Gastroesophageal sphincter (tissue), 4 donors: ENCODE measurements at regions not wholly inside any gene's neighbourhood (a gene's known extent, or its start where the extent isn't known, plus 50 kb on each side); places are given as distances from the start of the nearest gene placed in this dataset.

Experiments
- ATAC-seq: fragments of 150-250 bp; one replicate; pipeline ENCODE4 v1.9.1; 2016; ENCODE audit warnings: mild to moderate bottlenecking, moderate library complexity
- H3K27ac ChIP-seq, 4 donors: fragments of 200-600 bp; sonication (generic) in 3 of 4; 1 replicate in 3 of 4; 2 replicates in 1 of 4; pipeline ENCODE4 v1.5.1; 2016 to 2019
- H3K27me3 ChIP-seq: fragments of 200-600 bp; sonication (generic); one replicate; pipeline ENCODE4 v1.5.1; 2019
- H3K36me3 ChIP-seq, 2 donors: fragments of 200-600 bp; sonication (generic); one replicate each; pipeline ENCODE4 v1.5.1; 2019; ENCODE audit warnings: control low read depth in 1 of 2
- H3K4me1 ChIP-seq, 3 donors: fragments of 200-600 bp; sonication (generic); 1 replicate in 2 of 3; 2 replicates in 1 of 3; pipeline ENCODE4 v1.5.1; 2016 to 2019; ENCODE audit warnings: control low read depth in 2 of 3
- H3K4me3 ChIP-seq, 2 donors: fragments of 200-600 bp; sonication (generic); one replicate each; pipeline ENCODE4 v1.5.1; 2019; ENCODE audit warnings: mild to moderate bottlenecking in 1 of 2, moderate library complexity in 1 of 2
- H3K9me3 ChIP-seq, 3 donors: fragments of 200-600 bp; sonication (generic); one replicate each; pipeline ENCODE4 v1.5.1; 2017 to 2019; ENCODE audit warnings: control low read depth in 2 of 3
- EP300 ChIP-seq: sonication (generic); formaldehyde crosslinking; IDR thresholded peaks from one replicate; pipeline ENCODE4 v1.6.1; 2017; ENCODE audit warnings: antibody characterized with exemption, mild to moderate bottlenecking
- POLR2A ChIP-seq, 2 donors: fragments of 450-650 bp; IDR thresholded peaks; one replicate each; pipeline ENCODE4 v1.6.1; 2017; ENCODE audit warnings: antibody characterized with exemption in 2 of 2, mild to moderate bottlenecking in 2 of 2, moderate library complexity in 1 of 2
- POLR2AphosphoS5 ChIP-seq: sonication (generic); formaldehyde crosslinking; IDR thresholded peaks from one replicate; pipeline ENCODE4 v1.6.1; 2017; ENCODE audit warnings: antibody characterized with exemption
- WGBS, 2 donors: methylation state at CpG; one replicate each; pipeline ENCODE4 v1.1.5; 2018; ENCODE audit warnings: low coverage in 1 of 2; 5-methylcytosine and 5-hydroxymethylcytosine counted together
- TF ChIP-seq, protein P1 (sequence below), 4 experiments: fragments of 200-600 bp in 2 of 4; fragments of 450-650 bp in 2 of 4; sonication (generic) in 1 of 4; IDR thresholded peaks; one replicate each; pipeline ENCODE4 v1.5.1; 2017 to 2019; ENCODE audit warnings: antibody characterized with exemption in 4 of 4, mild to moderate bottlenecking in 2 of 4, moderate library complexity in 2 of 4

GRCh38 chr5:174996941-174997340, 272.6 kb downstream of the MSX2 start:
- H3K4me3 ChIP-seq, result no peak overlapping the region
- H3K27ac ChIP-seq, result no peak overlapping the region
- H3K9me3 ChIP-seq, result peaks cover 0 to 19% (median 0%) of the 10 kb centered on the region in 3 donors
- no peak for TF ChIP-seq POLR2A (IDR thresholded peaks at IDR 0.05)
- no peak for TF ChIP-seq EP300
- no peak for TF ChIP-seq POLR2AphosphoS5
- TF ChIP-seq, protein P1, sequence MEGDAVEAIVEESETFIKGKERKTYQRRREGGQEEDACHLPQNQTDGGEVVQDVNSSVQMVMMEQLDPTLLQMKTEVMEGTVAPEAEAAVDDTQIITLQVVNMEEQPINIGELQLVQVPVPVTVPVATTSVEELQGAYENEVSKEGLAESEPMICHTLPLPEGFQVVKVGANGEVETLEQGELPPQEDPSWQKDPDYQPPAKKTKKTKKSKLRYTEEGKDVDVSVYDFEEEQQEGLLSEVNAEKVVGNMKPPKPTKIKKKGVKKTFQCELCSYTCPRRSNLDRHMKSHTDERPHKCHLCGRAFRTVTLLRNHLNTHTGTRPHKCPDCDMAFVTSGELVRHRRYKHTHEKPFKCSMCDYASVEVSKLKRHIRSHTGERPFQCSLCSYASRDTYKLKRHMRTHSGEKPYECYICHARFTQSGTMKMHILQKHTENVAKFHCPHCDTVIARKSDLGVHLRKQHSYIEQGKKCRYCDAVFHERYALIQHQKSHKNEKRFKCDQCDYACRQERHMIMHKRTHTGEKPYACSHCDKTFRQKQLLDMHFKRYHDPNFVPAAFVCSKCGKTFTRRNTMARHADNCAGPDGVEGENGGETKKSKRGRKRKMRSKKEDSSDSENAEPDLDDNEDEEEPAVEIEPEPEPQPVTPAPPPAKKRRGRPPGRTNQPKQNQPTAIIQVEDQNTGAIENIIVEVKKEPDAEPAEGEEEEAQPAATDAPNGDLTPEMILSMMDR (IDR thresholded peaks at IDR 0.05), result no peak
- WGBS, 2 donors, result 67 to 78% methylated on average over 2 to 4 of the region's 4 CpGs
- H3K4me1 ChIP-seq, result no peaks in the 10 kb centered on the region
- peaks cover 13% of the 10 kb centered on the region for H3K27me3 ChIP-seq
- H3K36me3 ChIP-seq, result no peaks in the 10 kb centered on the region
- ATAC-seq, result no peak

DNA sequence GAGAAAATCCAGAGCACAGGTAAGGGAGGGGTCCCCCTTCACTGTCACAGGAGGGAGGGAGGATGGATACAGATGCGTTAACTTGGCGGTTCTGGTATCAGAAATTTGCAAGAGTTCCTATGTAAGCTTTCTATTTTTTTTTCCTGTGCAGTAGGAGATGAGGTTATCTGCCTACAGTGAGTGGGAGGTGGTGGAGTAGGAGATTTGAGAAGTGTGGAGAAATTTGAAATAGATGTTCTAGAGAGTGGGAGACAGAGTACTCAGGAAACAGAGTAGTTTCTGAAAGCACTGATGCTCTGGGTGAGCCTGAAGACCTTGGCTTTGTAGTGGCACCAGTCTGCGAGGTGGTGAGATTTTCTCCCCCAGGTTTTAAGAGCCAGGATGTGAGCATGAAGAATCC, 271.4 kb downstream of the MSX2 start:
- WGBS, 2 donors, result 76 to 79% methylated on average over 2 to 3 of the region's 3 CpGs
- TF ChIP-seq POLR2A (IDR thresholded peaks at IDR 0.05) (no peak), EP300 (no peak), POLR2AphosphoS5 (no peak)
- TF ChIP-seq, protein P1 (IDR thresholded peaks at IDR 0.05), result no peak

GRCh38 chr5:174991847-174992246, 267.5 kb downstream of the MSX2 start:
- no peak overlapping the region for H3K4me3 ChIP-seq
- no peaks in the 10 kb centered on the region for H3K9me3 ChIP-seq
- H3K27me3 ChIP-seq, result peaks cover 6% of the 10 kb centered on the region
- ATAC-seq, result no peak
- WGBS, 2 donors, result 13 to 18% methylated on average over 4 of the region's 4 CpGs
- no peaks in the 10 kb centered on the region for H3K4me1 ChIP-seq
- TF ChIP-seq POLR2AphosphoS5, result no peak
- no peak for TF ChIP-seq POLR2A (IDR thresholded peaks at IDR 0.05)
- TF ChIP-seq, protein P1 (IDR thresholded peaks at IDR 0.05), result no peak
- TF ChIP-seq EP300, result no peak
- no peaks in the 10 kb centered on the region for H3K36me3 ChIP-seq
- no peak overlapping the region for H3K27ac ChIP-seq

More for the DNA sequence above, 271.4 kb downstream of the MSX2 start:
- ATAC-seq, result no peak
- Histone ChIP-seq H3K27ac (no peak overlapping the region), H3K4me1 (no peaks in the 10 kb centered on the region), H3K9me3 (peaks cover 0 to 19% (median 0%) of the 10 kb centered on the region in 3 donors), H3K27me3 (peaks cover 13% of the 10 kb centered on the region), H3K36me3 (no peaks in the 10 kb centered on the region), H3K4me3 (no peak overlapping the region)

DNA sequence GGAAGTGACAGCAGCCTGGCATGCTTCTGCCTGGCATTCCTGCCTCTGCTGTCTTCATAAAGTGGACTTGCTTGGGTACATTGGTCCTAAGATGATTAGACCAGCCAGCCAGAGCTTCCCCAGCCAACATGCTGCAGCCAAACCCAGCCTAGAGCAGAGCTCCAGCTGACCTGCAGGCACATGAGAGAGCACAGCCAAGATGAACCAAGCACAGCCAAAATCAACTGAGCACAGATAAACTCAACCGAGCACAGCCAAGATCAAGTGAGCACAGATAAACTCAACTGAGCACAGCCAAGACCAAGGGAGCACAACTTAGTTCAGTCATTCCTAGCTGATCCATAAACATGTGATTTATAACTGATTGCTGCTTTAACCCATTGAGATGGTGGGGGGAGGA, 266.5 kb downstream of the MSX2 start:
- no peaks in the 10 kb centered on the region for H3K36me3 ChIP-seq
- no peak for ATAC-seq
- no CpG with 5 or more reads among the region's 1 CpG for WGBS, 2 donors
- H3K27me3 ChIP-seq, result peaks cover 6% of the 10 kb centered on the region
- H3K4me3 ChIP-seq, result no peak overlapping the region
- no peaks in the 10 kb centered on the region for H3K4me1 ChIP-seq
- no peaks in the 10 kb centered on the region for H3K9me3 ChIP-seq
- no peak overlapping the region for H3K27ac ChIP-seq
- no peak for TF ChIP-seq EP300
- TF ChIP-seq POLR2A (IDR thresholded peaks at IDR 0.05), result no peak

DNA sequence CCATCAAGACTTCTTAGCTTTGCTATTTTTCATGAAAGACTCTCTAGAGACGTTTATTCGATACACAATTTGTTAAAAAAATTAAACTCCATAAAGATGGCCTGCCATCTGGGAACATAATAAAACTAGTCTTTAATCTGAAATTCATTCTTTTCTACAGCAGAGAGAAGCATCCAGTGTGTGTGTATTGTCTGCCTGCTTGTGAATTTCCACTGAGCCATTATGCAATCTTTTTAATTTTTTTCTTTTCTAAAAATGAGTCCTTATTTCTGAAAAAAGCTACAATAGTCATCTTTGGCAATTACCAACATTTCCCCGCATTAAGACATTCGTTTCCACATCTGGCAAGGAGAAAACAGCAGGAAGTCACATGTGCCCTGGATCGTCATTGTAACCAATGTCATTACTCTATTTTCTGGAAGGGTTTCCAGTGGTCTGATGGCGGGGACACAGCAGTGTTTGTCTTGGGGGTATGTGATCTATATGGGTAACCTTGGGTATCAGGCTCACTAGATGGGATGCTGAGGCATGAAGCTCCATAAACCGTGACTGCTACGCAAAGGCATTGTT, 263.1 kb downstream of the MSX2 start:
- H3K4me3 ChIP-seq, result no peak overlapping the region
- H3K36me3 ChIP-seq, result no peaks in the 10 kb centered on the region
- H3K27me3 ChIP-seq, result peaks cover under 1% of the 10 kb centered on the region
- H3K27ac ChIP-seq, result peak overlapping the region in 2 of 4 donors; percentile 25 to 42
- peaks cover 0 to 7% (median 0%) of the 10 kb centered on the region in 3 donors for H3K9me3 ChIP-seq
- no peaks in the 10 kb centered on the region for H3K4me1 ChIP-seq
- ATAC-seq, result peak; percentile 63
- TF ChIP-seq POLR2A (IDR thresholded peaks at IDR 0.05) (no peak), EP300 (no peak), POLR2AphosphoS5 (no peak)
- TF ChIP-seq, protein P1 (IDR thresholded peaks at IDR 0.05), result no peak
- WGBS, 2 donors, result 52 to 56% methylated on average over 8 of the region's 8 CpGs
